ENCODE measurements at regions not wholly inside any gene's neighbourhood (a gene's known extent, or its start where the extent isn't known, plus 50 kb on each side); places are given as distances from the start of the nearest gene placed in this dataset.
"Not testable (repeated sequence)": the region's sequence is repeated elsewhere in the genome, so short reads cannot be mapped to it uniquely, and the experiment has no call there.

DNA sequence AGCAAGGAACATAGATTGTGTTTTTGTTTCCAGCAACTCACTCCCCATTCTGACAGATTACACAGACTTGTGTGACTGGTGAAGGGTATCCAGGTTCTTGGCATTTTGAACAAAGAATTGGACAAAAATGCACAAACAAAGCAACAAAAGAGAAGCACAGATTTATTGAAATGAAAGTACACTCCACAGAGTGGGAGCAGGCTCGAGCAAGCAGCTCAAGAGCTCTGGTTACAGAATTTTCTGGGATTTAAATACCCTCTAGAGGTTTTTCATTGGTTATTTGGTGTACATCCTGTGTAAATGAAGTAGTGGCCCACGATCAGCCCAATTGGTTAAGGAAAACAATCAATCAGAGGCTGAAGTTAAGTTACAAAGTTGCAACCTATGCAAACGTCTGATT, 155.0 kb upstream of the JADE1 start:
- no peak for ATAC-seq
- no peak for DNase-seq
- intact Hi-C loops (cut with DNase I), result loop anchor here in 1 of 2 donors (10.0 kb wide), 1 partner anchor 200 kb away; no protein-coding TSS in a partner anchor

DNA sequence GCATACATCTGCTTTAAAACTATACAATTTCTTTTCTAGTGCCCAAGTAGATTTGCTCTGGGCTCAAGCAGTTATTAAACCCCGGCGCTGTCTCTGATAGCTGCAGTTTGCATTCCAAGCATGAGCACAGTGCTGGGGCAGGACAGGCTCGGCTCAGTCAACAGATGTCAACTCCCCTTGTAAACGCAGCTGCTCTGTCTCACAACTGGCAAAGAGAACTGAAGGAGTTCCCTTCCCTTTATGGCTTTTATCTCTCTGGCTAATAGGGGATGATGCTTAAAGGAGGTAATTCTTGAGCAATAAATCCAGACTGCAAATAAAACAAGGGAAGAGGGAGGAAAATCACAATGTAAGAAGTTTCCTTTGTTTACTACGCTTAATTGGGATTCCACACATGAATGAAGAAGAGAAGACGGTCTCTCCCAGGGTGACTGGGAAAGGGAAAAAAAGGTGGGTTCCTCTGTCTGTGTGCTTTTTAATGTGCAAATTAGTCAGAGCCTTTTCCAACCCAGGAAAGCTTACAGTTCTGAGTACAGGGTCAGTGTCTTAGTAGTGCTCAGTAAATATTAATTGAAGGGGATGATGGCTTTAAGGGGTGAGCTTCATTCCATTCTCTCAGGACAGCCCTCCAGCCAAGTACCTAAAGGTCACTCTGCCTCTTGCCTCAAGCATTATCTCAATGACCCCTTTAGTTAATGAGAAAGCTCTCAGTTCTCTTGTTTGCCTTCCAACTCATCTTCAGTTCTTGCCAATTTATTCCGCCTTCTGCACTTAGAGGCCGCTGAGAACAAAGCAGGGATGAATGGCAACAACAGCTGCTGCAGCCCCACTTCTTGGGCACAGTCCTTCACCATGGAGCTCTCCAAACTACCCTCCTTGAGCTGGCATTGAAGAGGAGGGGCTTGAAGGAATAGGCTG, 155.7 kb upstream of the JADE1 start:
- DNase-seq (peak; percentile 49), ATAC-seq (peak; percentile 85 to 94)
- intact Hi-C loops (cut with DNase I), result loop anchor here in 1 of 2 donors (10.0 kb wide), 1 partner anchor 199 kb away; no protein-coding TSS in a partner anchor

DNA sequence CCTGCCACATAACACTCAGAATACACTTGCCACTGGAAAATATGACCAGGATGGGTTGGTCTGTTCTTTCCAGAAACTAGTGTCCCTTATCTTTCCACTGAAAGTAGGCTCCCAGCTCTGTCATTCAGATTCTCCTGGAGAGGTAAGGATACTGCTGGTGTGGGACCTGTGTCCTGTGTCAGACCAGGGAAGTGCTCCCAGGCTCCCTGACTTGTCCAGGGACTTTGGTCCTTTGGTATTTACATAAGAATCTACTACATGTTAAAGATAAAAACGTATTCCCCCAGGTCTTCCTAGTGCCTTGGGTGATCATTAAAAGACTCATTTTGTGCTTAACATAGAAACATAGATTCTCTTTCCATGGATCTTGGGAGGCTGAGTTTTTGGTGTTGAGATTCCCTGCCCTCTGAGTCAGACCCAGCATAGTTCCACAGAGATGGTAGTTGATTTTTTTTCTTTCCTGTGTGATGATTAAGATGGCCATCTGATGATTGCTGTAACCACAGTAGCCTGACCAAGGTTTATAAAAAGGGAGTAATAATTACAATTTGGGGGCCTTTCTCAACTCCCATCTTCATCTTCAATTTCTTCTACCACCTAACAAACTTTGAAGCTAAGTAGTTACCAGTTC, 159.8 kb upstream of the JADE1 start:
- ATAC-seq (no peak), DNase-seq (no peak)
- intact Hi-C loops (cut with DNase I), result loop anchor here in 1 of 2 donors (10.0 kb wide), 1 partner anchor 195 kb away; no protein-coding TSS in a partner anchor

DNA sequence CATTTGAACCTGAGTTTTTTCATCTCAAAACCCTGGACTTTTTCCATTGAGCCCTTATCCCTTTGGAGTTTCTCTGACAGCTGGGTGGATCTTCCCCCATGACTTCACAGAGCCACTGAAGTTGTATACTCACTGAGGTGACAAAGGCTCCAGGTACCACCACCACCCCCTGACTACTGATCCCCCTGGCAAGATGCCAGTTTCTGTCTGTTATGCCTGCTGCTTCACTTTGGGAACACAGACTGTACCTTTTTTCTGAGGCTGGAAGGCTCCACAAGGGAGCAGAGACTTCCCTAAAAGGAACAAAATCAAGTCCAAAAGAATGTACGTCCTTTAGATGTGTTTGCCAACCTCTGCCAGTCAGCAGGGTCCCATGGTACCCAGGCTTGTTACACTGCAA, 160.3 kb upstream of the JADE1 start:
- DNase-seq (no peak), ATAC-seq (no peak)
- intact Hi-C loops (cut with DNase I), result no loop called here

DNA sequence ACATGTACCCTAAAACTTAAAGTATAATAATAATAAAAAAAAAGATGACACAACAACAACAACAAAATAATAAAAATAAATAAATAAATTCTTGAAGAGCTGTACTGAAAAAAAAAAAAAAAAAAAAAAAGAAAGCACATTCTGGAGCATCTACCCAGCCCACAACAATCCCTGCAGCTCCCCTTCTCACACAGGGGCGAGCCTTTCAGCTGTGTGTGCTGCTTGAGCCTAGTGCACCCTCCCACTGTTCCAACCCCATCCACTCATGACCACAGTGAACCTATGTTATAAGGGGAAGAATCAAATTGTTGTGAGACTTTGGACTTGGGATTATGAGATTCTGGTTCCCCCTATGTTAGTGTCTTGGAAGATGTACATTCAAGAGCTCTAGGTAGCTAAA, 161.5 kb upstream of the JADE1 start:
- ATAC-seq (no peak), DNase-seq (no peak)
- intact Hi-C loops (cut with DNase I), result no loop called here

DNA sequence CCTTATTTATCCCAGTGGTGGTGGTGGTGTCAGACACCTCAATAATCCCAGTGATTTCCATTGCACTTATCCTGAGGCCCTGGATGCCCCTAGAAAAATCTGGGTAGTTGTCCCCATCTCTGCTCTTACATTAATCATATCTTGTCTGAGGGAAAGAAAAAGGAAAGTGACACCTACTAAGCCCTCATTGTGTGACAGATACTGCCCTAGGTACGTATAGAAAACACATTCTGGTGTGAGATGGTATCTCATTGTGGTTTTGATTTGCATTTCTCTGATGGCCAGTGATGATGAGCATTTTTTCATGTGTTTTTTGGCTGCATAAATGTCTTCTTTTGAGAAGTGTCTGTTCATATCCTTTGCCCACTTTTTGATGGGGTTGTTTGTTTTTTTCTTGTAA, 162.6 kb upstream of the JADE1 start:
- ATAC-seq; intact Hi-C loops (cut with DNase I): not testable (repeated sequence)

DNA sequence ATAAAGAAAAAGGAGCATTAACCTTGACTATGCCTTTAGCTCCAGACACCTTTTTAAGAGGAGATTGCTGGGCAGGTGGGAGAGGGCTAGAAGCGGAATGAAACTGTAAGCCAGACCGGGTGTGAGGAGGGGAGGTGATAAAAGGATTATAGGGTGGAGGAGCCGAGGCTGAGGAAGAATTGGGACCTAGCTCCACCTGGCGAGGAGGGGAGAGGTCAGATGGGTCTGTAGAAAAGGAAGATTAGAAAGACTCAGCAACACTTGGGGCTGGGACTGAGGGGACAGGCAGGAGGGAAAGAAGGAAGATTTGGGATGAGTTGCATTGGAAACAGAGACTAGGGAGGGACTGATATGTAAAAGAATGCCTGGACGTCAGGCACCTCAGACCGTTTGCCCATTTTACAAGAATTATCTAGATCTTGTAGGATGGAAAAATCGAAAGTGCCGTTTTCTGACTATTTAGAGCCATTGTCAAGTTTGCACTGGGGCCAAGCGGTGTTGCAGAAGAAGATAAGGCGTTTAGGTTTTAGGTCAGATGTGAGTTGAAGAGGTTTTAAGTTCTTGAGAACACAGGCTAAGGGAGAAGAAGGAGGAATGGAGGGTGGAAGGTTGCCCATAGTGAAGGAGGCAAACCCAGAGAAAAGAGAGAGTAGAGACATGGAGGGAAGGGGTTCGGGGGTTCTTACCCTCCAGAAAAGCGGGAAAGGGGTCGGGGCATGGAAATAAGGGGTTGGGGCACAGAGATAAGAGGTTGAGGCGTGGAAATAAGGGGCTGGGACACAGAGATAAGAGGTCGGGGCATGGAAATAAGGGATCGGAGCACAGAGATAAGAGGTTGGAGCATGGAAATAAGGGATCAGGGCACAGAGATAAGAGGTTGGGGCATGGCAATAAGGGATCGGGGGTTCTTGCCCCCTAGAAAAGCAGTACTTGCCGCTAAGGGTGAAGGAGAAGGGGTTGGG, 164.5 kb upstream of the JADE1 start:
- ATAC-seq; intact Hi-C loops (cut with DNase I); DNase-seq: not testable (repeated sequence)

More for the DNA sequence above, 162.6 kb upstream of the JADE1 start:
- not testable (repeated sequence) for DNase-seq

DNA sequence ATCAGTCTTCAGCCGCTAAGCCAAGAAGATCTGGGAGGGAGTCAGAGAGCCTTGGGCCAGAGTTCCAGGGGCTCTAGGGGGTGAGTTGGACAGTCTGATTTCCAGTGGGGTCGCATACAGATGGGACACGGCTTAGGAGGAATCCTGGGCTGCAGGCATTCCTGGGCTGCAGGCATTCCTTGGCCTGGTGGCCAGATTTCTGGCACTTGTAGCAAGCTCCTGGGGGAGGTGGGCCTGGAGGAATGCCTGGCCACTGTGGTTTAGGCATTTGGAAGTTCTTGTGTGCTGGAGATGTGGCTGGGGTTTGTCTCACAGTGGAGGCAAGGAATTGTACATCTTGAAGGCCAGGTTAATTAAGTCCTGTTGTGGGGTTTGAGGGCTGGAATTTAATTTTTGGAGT, 165.4 kb upstream of the JADE1 start:
- ATAC-seq; DNase-seq; intact Hi-C loops (cut with DNase I): not testable (repeated sequence)

DNA sequence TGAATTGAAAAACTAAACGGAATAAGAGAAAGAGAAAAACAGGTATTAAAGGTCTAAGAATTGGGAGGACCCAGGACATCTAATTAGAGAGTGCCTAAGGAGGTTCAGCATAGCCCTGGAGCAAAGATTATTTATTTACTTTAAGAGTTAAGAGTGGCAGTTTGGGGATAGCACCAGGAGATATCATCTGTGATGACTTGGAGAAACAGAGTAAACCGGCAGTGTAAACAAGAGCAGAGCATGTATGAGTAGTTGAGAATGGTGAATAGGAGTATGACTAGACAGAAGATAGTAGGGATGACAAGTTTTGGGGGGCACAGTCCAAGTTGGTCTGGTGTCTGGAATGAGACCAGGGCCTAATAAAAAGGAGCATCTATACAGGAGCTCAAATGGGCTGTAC, 167.9 kb upstream of the JADE1 start:
- intact Hi-C loops (cut with DNase I); ATAC-seq; DNase-seq: not testable (repeated sequence)

DNA sequence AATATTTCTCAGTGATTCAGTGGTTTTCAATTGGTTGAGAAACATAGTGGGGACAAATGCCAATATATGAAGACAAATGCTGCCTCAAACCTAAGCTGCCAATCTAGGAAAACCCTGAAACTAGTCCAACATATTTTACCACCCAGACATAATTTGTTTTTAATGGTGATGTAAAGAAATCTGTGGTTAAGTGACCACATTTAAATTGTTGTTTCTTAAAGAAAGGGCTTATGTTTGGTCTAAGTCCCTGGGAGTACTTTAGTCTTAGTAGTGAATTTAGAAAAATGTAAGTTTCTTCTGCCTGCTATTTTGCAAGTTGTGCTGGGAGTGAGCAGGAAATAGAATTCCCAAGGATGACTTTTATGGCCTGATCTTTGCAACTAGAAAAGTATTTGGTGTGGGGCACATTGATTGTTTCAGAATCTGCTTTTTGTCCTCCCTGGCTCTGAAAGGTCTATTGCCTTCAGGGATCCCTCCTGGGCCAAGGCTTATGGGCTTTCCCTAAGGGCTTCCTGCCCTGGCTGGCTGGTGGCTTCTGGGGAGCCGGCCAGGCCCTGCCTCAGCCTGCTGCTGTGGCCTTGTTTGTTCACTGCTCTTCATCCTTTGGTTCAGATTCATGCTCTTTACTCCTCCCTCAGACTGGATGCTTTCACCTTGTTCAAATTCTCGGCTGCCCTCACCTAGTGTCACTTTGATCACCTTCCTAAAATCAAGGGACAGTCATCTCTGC, 169.8 kb upstream of the JADE1 start:
- ATAC-seq, result peak in 1 of 2 donors; percentile 60
- no peak for DNase-seq
- intact Hi-C loops (cut with DNase I), result no loop called here

DNA sequence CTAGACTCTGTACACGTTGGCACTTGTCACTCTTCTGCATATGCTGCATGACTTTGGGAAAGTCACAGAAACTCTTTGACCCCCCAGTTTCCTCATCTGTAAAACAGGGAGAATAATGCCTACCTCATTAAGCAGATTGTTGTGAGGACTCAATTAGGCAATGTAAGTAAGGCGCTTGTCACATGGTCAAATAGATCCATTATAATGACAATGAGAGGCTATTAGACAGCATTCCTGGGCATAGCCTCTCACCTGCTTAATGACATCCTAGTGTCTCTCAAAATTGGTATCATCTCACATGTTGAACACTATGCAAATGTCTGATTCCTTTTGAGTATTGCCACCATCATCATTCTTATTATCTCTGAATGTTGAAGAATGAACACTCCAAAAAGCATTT, 172.6 kb upstream of the JADE1 start:
- ATAC-seq (no peak), DNase-seq (no peak)
- intact Hi-C loops (cut with DNase I), result no loop called here

DNA sequence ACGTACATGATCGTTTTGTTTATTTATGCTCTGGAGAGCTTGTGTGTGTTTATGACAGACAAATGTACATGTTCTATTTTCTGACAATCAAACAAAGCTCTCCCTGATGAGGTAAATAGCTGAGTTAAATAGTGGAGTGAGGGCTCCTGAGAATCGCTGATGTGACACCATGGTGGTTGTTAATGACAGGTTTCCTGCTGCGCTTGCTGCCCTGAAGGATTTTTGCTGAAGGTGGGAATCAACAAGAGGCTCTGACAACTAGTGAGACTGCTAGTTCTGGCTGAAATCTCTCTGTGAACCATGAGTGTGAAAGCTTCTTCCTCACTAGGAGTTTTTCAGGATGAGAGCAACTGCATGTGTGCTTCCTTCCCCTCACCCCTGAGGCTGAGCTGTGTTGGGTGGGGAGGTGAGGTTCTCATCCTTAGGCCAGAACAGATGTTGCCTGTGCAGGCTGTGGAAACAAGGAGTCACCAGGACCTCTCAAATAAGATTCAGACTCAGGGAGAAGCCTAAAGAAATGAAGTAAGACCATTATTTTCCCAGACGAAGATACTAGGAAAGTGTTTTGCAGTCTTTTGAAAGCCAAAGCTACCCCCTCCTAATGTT, 173.4 kb upstream of the JADE1 start:
- peak in 1 of 2 donors; percentile 52 for ATAC-seq
- intact Hi-C loops (cut with DNase I), result no loop called here
- DNase-seq, result no peak

DNA sequence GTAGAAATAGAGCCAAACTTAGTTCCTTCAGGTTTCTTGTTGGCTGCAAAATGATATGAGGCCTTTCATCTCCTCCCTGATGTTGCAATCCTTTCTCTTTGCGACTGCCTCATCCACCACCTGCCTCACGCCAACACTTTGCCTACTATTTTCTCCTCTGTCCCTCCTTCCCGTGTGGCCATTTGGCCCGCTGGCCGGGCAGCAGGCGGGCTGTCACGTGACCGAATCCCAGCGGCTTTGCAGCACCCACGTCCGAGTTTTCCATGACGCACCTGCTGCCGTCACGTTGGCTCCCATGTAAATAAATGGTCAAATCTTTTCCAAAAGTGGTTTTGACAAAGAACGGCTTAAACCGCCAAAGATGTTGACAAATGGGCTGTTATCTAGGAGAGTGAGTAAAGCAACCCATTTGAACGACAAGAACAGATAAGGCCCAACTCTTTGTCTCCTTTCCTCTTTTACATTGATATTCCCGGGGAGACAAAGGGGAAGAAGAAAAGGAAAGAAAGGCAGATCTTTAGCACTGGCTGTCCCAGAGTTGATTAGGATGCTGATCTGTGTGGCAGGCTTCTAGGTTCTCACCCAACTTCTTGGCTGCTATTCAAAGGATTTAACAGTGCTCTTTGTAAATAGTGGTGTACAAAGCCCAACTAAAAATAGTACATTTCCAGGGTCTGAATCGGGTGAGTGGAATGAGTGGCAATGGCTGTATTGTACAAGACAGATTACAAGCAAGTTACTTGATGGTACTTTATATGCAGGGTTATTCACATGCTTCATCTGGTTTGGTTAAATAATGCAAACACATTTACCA, 174.2 kb upstream of the JADE1 start:
- DNase-seq (peak; percentile 94), ATAC-seq (peak; percentile 87 to 94)
- intact Hi-C loops (cut with DNase I), result no loop called here

DNA sequence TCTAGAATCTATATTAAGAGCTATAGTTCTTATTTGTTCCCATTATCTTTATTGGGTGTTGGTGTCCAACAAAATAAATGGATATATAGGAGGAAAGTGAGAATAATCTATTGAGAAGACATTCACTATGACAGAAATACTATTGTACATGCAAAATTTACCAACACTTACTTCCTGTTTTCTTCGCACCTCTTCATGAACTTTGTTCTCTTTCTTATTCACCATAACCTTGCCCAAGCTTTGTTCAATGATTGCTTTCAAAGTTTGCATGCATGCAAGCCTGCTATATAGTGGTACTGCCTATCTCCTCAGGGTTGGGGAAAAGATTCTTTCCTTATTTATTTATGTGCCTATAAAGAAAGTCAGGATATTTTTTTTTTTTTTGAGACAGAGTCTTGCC, 176.4 kb upstream of the JADE1 start:
- no peak for ATAC-seq
- intact Hi-C loops (cut with DNase I), result no loop called here
- no peak for DNase-seq

DNA sequence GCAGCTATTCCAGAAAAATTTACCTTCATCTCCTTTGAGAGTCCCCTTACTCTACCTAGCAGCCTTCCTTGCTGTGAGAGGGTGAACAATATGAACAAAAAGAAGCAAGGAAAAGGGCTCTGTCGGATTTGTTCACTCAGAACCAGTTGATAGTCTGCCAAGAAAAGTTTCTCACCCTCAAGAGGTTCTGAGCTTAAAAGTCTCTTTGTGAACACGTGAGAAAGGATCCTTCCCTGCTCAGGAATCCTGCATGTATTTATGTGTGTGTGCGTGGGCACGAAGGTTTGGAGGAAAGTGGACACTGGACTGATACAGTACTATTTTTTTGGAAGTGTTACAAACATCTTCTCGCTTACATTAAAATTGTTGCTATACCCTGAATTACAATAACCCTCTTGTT, 178.6 kb upstream of the JADE1 start:
- ATAC-seq (no peak), DNase-seq (no peak)
- intact Hi-C loops (cut with DNase I), result no loop called here

DNA sequence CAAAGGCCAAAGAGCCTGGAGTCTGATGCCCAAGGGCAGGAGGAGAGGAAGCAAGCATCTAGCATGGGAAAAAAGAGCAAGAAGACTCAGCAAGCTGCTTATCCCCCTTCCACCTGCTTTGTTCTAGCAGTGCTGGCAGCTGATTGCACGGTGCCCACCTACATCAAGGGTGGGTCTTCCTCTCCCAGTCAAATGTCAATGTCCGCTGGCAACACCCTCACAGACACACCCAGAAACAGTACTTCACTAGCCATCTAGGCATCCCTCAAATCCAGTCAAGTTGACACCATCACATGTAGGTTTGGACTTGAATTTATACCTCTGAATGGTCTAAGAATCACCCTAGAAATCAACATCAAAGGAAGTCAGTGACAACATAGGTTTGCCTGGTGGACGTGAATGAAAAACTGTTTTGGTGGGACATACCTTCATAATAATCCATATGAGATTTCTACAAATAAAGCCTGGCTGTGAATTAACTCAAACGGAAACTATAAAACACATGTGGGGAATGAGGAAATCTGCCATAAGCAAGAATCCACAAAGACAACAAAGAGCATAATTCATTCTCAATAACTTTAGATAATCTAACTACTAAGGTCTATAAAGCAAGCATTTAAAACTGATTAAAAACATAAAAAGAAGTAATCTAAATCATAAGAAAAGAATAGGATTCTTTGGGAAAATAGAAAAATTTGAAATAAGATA, 185.8 kb upstream of the JADE1 start:
- DNase-seq (no peak), ATAC-seq (no peak)

More for the DNA sequence above, 185.8 kb upstream of the JADE1 start:
- intact Hi-C loops (cut with DNase I), result no loop called here

Data from left cardiac atrium (tissue), 4 donors.